ENCODE measurements at regions not wholly inside any gene's neighbourhood (a gene's known extent, or its start where the extent isn't known, plus 50 kb on each side); places are given as distances from the start of the nearest gene placed in this dataset.

GRCh38 chr3:118530350-118530922, 504.2 kb downstream of the IGSF11 start:
- TF ChIP-seq CTCF (IDR thresholded peaks at IDR 0.05) (no peak), POLR2A (IDR thresholded peaks at IDR 0.05) (no peak)
